Kidney glomerular epithelial cell (primary cell): ENCODE measurements at regions not wholly inside any gene's neighbourhood (a gene's known extent, or its start where the extent isn't known, plus 50 kb on each side); places are given as distances from the start of the nearest gene placed in this dataset.
"Not testable (repeated sequence)": the region's sequence is repeated elsewhere in the genome, so short reads cannot be mapped to it uniquely, and the experiment has no call there.

Source experiments
- DNase-seq: peaks from one replicate; lab custom pipeline; 2025; lab: John Stamatoyannopoulos, UW

DNA sequence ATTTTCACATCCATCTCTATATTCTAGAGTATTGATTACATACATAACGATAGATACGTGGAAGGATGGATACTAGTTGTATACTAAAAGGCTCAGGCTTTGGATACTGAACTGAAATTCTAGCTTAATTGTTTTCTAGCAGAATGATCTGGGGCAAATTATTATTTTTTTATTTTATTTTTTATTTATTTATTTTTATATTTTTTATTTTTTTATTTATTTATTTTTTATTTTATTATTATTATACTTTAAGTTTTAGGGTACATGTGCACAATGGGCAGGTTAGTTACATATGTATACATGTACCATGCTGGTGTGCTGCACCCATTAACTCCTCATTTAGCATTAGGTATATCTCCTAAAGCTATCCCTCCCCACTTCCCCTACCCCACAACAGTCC lies 432.6 kb upstream of the GRM7 start:
- DNase-seq = not testable (repeated sequence)

DNA sequence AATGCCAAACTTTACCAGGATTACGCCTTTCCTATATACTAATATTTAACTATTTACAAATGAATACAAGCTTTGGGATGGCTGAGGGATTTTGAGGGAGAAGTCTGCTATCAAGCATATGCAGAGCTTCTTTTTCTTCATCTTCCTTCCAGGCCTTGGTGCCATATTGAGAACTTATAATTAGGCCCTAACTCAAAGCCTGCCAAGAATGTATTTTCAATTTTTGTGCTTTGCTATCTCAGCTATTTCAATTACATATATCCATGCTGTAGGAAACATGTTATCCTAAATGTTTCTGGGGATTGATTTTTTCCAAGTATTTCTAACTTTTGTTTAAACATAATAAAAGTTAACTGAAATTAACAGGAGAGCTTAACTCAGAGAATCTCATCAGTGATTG lies 425.0 kb upstream of the GRM7 start:
- DNase-seq = no peak

DNA sequence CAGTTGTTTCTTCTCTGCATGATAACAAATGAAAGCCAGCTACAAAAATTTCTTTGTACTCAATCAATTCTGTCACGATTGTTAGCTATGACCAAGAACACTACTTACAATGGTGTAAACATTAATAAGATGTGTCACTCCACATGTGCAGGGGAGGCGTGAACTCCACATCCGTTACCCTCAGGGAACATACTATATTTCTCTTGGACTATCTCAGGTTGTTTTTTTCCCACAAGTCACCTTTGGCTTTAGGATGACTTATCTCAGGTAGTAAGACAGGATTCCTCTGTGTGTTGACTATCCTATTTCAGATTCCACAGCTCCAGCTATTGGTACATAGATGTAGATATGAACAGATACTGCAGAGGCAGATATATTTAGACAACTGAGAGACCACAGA lies 423.3 kb upstream of the GRM7 start:
- no peak for DNase-seq

DNA sequence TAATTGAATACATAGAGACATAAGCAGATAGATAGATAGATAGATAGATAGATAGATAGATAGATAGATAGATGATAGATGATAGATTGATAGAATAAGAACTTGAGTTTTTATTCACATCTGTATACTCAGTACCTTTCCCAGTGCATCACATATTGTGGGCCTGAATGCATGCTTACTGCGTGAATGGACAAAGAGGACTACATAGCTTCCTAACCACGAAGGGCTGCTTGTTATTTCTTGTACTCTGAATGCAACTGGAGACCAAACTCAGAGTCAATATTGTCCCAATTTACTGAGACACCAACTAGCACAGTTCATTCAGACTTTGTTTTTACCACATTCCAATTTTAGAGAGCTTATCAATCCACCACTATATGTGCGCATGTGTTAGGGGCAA lies 422.9 kb upstream of the GRM7 start:
- DNase-seq = no peak

DNA sequence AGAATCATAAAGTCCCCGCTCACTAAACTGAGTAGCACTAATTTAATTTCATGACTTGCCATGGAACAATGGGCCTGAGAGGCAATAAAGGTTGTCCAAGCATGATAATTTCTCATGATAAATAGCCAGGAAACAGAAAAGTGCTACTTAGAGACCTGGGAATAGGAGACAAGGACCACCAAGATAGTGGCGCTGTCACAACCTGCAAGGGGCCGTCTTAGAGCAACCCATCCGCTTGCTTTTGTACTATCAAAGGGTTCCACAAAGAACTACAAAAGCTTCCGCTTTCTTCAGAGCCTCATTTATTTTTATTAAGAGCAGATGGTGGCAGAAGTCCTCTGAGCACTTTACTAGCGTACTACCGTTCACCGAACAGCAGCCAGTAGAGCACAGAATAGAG lies 421.7 kb upstream of the GRM7 start:
- no peak for DNase-seq

DNA sequence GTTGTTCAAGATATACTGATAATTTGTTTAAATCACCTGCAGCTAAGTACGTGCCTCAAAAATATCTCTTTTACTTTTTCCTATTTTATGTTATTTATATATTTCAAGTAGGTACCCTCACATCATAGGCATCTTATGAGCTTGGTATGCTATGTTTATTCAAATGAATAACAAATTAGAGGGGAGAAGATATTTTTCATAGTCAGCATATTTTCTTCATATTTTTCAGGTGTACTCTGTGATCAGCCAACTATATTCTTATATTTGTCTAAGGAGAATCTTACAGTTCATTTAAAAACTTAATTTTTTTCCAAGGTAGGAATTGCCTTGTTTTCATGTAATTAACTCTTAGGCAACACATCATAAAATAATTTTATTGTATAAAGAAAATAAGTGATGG lies 421.1 kb upstream of the GRM7 start:
- DNase-seq = no peak

DNA sequence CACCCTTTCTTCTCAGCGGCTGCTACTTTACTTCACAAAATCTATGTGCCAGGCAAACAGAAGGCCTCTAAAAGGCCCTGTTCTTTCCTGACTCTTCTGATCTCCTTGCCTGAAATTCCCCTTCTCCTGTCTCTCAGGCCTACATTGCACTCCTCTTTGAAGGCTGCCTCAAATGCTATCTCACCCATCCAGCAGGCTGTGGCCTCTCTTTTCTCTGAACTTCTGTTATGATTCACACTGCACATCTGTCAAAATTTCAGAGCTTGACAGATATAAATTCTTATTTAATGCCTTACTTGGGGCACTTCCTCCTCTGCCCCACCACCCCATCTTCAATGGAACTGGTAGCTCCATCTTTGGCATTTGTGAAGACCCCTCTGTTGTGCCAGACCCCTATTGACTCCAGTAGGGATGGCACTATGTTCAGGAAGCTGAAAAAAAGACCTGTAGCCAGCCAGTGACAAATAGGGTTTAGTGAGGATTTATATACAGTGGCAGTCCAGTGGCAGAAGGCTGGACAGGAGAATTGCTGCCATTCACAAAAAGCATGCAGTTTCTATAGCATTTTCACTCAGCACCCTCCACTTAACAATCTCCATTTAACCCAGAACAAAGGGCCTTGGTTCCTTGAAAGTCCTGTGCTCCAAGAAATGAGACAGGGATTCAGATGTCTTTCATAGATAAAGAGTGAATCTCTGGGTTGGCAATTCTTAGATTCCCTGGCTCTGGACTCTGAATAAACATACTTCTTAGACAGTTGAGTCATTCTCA lies 415.8 kb upstream of the GRM7 start:
- DNase-seq = peak; percentile 6

DNA sequence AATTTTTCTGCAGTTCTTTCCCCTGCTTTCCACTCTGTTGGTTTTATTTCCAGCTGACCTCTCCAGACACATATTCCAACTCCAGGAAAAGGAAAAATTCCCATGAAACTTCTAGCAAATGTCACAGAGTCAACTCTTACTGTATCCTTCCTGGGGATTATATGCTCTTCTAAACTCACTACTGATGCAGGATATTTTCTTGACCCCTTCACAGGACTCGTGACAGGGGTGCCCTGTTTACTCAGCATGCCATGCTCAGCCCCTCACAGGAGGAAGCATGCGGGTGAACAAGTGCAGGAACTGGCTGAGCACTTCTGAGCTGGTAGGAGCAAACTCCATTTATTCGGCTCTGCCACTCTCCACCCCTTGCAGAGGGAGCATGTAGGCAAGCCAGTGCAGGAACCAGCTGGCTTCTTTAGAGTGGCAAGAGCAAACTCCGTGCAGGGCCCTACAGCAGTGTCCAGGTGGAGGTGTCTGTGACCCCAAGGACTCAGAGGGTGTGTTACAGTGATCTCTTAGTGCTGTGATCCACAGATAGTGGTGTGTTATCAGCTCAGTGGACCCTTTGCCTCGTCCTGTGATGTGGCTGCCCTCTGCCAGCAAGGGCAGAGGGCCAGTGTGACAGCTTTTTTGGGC lies 413.6 kb upstream of the GRM7 start:
- DNase-seq = no peak

DNA sequence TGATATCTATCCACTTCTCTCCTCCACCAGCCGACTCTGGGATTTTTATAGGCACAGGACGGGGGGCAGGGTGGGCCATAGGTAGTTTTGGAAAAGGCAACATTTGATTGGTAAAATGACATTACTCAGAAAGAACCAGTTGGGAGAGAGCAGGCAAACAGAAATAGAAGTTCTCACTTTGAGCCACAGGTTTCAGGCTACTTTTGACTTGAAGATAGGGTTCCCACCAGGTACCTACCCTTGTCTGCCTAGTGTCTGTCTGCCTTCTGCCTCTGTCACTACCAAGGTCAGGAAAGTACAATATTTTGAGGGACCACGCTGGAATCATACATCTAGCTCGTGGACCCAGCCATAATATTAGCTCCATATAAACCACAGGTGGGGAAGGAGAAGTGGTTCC lies 412.9 kb upstream of the GRM7 start:
- DNase-seq = no peak

DNA sequence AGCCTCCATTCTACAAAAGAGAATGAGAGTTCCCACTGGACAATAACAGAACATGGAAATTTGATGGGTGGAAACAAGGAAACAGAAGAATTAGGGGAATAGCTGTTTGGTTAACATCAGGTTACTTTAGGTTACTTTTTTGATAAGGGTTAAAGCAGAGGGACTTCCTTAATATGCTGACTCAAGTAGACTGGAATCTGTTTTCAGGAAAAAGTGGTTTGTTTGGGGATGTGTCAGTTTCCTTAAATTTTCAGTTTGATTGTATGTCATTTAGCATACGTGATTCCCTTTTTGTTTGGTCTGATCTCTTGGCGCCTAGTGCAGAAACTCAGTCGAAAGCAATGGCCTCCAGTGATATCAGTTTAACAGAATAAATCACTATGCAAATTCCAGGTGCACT lies 411.8 kb upstream of the GRM7 start:
- no peak for DNase-seq

DNA sequence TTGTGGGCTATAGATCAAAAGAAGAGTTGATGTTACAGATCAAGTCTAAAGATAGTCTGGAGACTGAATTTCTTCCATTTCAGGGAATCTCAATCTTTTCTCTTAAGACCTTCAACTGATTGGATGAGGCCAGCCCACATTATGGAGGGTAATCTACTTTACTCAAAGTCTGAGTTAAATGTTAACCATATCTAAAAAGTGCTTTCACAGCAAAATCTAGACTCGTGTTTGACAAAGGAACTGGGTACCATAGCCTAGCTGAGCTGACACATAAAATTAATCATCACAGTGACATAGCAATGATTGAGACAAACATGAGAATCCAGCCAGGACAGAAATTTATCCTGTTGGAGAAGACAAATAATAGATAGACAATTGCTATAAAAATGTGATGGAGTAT lies 407.9 kb upstream of the GRM7 start:
- DNase-seq = no peak

DNA sequence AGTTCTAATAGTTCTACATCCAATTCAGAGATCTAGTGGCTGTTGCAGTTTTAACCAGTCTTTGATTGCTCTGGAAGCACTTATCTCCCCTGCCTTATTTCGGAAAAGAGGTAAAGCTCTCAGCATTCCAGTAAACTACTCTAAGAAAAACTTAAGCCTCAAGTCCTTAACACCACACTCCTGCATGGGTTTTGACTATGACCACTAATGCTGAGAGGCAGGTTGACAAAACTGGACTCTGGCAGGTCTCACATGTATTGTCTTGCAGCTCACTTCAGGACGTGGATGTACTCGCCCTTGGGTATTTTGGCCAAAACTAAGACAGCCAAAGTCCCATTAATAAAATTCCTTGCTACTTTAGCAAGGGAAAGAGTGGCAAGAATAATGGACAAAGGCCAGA lies 405.9 kb upstream of the GRM7 start:
- no peak for DNase-seq

DNA sequence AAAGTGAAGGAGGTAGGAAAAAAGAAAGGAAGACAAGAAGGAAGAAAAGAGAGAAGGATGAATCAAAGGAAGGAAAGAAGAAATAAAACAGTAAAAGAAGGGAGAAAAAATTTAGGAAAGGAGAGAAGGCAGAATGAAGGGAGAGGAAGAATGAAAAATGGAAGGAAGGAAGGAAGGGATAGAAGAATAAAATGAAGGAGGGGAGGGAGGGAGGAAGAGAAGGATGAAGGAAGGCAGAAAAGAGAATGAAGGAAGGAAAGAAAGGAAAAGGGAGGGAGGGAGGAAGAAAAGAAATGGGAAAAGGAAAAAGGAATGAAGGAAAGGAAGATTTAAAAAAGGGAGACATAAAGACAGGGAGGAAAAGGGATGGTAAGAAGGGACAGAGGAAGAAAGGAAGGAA lies 393.7 kb upstream of the GRM7 start:
- no peak for DNase-seq

DNA sequence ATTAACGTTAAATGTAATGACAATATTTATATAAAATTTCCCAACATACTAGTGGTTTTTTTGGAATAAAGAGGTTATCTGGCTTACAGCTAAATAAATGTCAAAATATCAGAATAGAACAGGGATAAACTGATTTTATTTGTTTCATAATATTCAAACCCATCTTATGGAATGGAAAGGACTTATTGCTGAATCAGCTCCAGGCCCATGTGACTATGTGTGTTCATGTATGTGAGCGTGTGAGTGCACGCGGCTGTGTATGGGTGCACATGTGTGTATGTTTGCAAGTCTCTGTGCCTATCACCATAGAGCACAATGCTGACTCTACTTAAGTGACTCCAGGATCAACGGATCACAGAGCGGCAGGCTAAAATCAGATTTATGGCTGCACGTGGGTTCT lies 392.3 kb upstream of the GRM7 start:
- no peak for DNase-seq

DNA sequence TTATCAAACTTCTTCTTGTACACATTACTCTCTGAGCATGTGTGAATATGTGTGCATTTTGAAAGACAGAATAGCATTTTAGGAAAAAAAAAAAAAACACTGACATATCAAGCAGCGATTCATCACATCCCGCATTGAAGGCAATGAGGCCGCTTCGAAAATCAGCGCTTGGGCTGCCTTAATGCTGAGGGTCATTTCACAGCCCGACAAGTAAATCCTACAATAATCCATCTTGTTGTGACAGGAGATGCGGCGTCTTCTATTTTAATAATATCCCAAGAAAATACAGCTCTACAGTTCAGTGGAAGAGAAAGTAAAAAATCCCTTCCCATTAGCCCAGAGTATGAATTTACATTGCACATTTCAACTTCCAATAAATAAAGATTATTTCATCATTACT lies 389.2 kb upstream of the GRM7 start:
- no peak for DNase-seq

DNA sequence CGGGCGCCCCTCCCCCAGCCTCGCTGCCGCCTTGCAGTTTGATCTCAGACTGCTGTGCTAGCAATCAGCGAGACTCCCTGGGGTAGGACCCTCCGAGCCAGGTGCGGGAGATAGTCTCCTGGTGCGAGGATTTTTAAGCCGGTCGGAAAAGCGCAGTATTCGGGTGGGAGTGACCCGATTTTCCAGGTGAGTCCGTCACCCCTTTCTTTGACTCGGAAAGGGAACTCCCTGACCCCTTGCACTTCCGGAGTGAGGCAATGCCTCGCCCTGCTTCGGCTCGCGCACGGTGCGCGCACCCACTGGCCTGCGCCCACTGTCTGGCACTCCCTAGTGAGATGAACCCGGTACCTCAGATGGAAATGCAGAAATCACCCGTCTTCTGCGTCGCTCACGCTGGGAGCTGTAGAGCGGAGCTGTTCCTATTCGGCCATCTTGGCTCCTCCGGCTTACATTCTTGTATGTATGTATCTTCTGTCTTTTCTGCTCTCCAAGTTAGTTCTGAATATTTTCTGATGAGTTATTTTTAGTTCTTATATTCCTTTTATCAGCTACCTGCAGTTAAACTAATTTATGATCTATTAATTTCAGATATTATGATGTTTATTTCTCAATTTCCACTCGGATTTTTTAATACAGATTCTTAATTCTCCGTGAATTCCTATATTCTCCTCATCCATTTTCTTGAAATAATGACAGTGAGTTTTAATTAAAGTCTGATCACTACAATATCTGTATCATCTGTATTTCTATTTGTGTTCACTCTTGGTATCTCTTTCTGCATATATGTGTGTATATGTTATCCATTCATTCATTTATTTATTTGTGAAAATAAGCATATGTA lies 370.2 kb upstream of the GRM7 start:
- not testable (repeated sequence) for DNase-seq

DNA sequence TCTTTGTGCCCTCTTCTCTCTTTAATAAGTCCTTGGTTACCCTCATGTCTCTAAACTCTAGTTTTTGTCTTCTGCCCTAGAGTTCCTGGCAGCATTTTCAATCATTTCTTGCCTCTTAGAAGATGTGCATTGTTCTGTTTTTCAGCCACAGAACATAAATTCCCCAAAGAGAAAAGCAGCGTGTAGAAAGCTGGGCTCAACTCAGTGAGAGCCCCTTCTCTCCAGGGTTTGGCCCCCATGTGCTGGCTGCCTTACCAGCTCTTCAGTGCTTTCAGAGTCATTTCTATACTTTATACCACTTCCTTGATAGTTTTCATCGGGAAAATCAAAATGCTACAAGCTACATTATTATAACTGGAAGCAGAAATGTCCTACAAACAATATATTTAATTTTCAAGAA lies 369.1 kb upstream of the GRM7 start:
- DNase-seq = no peak

DNA sequence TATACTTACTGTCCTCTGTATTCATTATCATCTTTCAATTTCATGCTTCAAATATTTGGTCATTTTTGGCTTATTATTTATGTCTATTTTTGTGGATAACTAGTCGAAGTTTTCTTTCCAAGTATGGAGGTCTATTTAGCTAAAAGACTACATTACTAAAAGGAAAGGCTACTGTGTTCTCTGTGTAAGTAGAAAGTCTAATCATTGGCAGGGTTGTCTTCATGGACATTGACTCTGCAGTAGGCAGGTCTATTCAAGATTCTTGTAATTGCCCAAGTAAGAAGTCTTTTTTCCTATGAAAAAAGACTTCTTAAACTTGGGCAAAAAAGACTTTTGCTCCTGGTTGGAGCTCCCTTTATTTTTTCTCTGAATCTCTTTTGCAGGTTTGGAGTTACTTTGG lies 368.6 kb upstream of the GRM7 start:
- no peak for DNase-seq

DNA sequence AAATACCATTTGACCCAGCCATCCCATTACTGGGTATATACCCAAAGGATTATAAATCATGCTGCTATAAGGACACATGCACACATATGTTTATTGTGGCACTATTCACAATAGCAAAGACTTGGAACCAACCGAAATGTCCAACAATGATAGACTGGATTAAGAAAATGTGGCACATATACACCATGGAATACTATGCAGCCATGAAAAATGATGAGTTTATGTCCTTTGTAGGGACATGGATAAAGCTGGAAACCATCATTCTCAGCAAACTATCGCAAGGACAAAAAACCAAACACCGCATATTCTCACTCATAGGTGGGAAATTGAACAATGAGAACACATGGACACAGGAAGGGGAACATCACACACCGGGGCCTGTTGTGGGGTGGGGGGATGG lies 362.0 kb upstream of the GRM7 start:
- DNase-seq = not testable (repeated sequence)

DNA sequence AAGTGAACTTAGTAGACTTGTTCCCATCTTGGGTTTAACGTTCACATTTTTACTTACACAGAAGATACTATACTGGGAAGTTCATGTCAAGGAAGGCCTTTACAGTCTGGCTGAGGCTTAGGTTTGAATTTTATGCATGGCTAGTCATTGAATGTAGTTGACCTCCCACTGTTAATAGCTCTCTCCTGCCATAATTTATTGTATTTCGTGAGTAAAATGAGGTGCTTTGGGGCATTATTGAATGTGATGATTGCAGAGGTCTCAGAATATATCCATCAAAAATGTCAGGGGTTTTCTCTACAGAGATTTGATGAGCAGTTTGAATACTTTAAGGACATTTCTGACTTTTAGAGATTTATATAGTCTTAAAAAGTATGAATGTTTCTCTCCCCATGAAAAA lies 356.6 kb upstream of the GRM7 start:
- no peak for DNase-seq

DNA sequence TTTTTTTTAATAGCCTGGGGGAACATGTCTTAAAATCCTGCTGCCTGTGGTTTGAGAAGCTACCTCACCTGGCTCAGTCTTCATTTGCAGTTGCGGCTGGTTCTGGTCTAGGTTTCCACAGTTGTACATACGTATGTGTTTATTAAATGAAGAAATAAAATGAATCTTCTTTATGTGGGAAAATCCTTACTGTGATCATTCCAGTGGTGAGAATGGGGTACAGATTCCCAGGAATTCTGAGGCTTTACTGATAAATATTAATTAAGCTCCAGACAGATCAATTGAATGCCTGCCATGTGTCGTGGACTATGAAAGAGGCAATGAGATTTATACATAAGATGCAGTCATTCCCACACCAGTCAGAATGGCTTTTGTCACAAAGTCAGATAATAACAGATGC lies 356.1 kb upstream of the GRM7 start:
- no peak for DNase-seq

DNA sequence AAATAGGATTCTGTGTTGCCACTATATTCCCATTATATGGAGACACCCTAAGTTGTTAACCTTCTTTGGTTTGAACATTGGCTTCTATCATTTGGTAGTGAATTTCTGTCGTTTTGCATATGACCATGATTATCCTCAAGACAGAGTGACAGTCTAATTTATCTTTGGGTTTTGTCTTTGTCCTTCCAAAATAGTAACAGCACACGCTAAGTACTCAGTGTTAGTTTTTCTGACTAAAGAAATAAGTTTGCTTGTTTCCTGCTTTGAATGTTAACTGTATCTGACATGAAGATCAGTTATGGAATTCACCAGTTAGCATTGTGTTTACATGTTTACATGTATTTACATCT lies 352.5 kb upstream of the GRM7 start:
- no peak for DNase-seq

DNA sequence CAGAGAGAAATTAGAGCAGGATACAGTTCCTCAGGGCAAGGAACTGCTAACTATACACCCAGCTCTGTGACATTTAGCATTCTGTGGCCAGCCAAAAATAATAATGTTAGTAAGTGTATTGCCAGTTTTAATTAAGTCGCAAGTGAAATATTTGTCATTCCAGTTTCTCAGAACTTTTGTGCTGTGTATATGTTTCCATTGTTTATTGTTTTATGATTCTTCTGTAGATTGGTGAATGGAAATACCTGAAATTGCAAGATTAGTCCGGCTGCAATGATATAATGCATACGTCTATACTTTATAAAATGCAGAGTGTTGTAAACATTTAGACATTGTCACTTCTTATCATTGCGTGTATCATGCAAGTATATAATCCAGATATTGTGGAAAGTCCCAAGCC lies 351.3 kb upstream of the GRM7 start:
- DNase-seq = no peak
